ENCODE measurements at regions not wholly inside any gene's neighbourhood (a gene's known extent, or its start where the extent isn't known, plus 50 kb on each side); places are given as distances from the start of the nearest gene placed in this dataset.

DNA sequence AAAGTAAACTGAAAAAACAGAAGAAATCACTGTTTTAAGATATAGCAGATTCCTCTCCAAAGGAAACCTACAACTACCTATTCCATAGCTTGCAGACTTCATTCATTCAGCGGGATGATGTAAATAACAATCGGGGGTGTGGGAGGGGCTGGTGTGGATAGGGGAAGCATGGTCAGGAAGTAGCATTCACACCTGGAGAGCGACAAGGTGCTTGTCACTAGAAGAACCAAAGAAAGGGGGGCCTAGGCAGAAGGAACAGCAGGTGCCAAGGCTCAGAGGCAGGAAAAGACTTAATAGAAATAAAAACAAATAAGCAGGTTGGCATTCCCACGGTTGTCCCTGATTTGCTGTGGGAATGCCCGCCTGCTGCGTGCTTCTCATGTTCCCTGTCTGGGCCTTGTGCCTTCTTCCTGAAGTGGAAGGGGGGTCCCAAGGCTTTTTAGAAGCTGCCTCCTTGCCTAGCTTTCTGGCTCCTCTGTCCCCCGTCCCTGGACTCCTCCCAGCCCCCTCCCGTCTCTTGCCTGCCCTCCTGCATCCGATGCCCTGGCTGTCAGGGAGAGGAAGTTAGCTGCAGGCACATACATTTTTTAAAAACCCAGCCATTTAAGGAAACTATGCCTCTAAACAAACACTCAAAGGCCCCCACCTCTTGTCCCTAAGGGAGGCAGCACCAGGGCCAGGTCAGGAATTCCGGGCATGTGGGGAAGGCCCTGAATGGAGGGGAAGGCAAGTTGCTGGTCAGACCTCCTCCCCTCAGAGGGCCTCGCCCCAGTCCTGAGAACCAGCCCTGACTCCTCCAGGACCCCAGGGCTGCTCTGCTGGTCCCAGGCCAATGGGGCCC, 54.7 kb upstream of the PRDM11 start:
- peaks cover 0 to 2% (median 0%) of the 10 kb centered on the region in 4 donors for H3K27me3 ChIP-seq
- peaks cover 28 to 63% (median 33%) of the 10 kb centered on the region in 3 donors for H3K4me1 ChIP-seq
- WGBS, 2 donors, result 53 to 54% methylated on average over 10 to 11 of the region's 11 CpGs
- H3K27ac ChIP-seq, result peak overlapping the region in 3 of 4 donors; percentile 17 to 57 (median 25)
- no peaks in the 10 kb centered on the region for H3K9me3 ChIP-seq
- no peak for DNase-seq
- H3K36me3 ChIP-seq, result no peaks in the 10 kb centered on the region
- intact Hi-C loops (cut with DNase I), result no loop called here
- TF ChIP-seq CTCF (IDR thresholded peaks at IDR 0.05), result no peak
- TF ChIP-seq POLR2A (IDR thresholded peaks at IDR 0.05), result no peak
- no peak overlapping the region for H3K4me3 ChIP-seq

- intact Hi-C loops (cut with DNase I), result no loop called here
- peaks cover 25 to 63% (median 29%) of the 10 kb centered on the region in 3 donors for H3K4me1 ChIP-seq
- no peak for DNase-seq
- peaks cover 0 to 8% (median 0%) of the 10 kb centered on the region in 4 donors for H3K27me3 ChIP-seq
- H3K9me3 ChIP-seq, result no peaks in the 10 kb centered on the region
- H3K36me3 ChIP-seq, result no peaks in the 10 kb centered on the region
- peak overlapping the region in 2 of 4 donors; percentile 25 to 41 for H3K27ac ChIP-seq
- WGBS, 2 donors, result 54 to 63% methylated on average over 5 of the region's 5 CpGs
- H3K4me3 ChIP-seq, result no peak overlapping the region
- no peak for TF ChIP-seq POLR2A (IDR thresholded peaks at IDR 0.05)
- no peak for TF ChIP-seq CTCF (IDR thresholded peaks at IDR 0.05)
Observed at GRCh38 chr11:45092404-45092785, 54.0 kb upstream of the PRDM11 start.

- intact Hi-C loops (cut with DNase I), result no loop called here
- Histone ChIP-seq H3K4me3 (no peak overlapping the region), H3K4me1 (peaks cover 22 to 63% (median 25%) of the 10 kb centered on the region in 3 donors), H3K27me3 (peaks cover 0 to 11% (median 0%) of the 10 kb centered on the region in 4 donors), H3K36me3 (no peaks in the 10 kb centered on the region), H3K27ac (no peak overlapping the region), H3K9me3 (no peaks in the 10 kb centered on the region)
- TF ChIP-seq POLR2A (IDR thresholded peaks at IDR 0.05), result no peak
- no peak for TF ChIP-seq CTCF (IDR thresholded peaks at IDR 0.05)
- DNase-seq, result no peak
- 44 to 73% methylated on average over 11 of the region's 15 CpGs for WGBS, 2 donors
Observed at GRCh38 chr11:45092901-45093760, 53.3 kb upstream of the PRDM11 start.

- Histone ChIP-seq H3K27ac (no peak overlapping the region), H3K9me3 (no peaks in the 10 kb centered on the region), H3K27me3 (peaks cover 0 to 11% (median 0%) of the 10 kb centered on the region in 4 donors), H3K4me1 (peaks cover 14 to 59% (median 22%) of the 10 kb centered on the region in 3 donors), H3K36me3 (no peaks in the 10 kb centered on the region), H3K4me3 (no peak overlapping the region)
- TF ChIP-seq POLR2A (IDR thresholded peaks at IDR 0.05), result no peak
- no peak for TF ChIP-seq CTCF (IDR thresholded peaks at IDR 0.05)
- DNase-seq, result no peak
- 89 to 94% methylated on average over 5 to 8 of the region's 8 CpGs for WGBS, 2 donors
- intact Hi-C loops (cut with DNase I), result no loop called here
Observed at GRCh38 chr11:45093761-45094455, 52.5 kb upstream of the PRDM11 start.

All from esophagus squamous epithelium (tissue), 5 donors.